ENCODE measurements at regions not wholly inside any gene's neighbourhood (a gene's known extent, or its start where the extent isn't known, plus 50 kb on each side); places are given as distances from the start of the nearest gene placed in this dataset.
"Not testable (repeated sequence)": the region's sequence is repeated elsewhere in the genome, so short reads cannot be mapped to it uniquely, and the experiment has no call there.

- not testable (repeated sequence) for H3K4me3 ChIP-seq (ENCODE audit: low read depth in 1 of 3, low read length in 3 of 3); H3K27me3 ChIP-seq (ENCODE audit: control insufficient read depth in 3 of 3, insufficient read depth in 3 of 3, low read length in 3 of 3); H3K36me3 ChIP-seq (ENCODE audit: control insufficient read depth in 3 of 3, insufficient read depth in 2 of 3, low read depth in 1 of 3, low read length in 3 of 3); H3K27ac ChIP-seq (ENCODE audit: low read depth in 1 of 3, low read length in 2 of 3); H3K4me1 ChIP-seq (ENCODE audit: control insufficient read depth in 3 of 3, insufficient read depth in 2 of 3, low read depth in 1 of 3, low read length in 2 of 3); H3K9me3 ChIP-seq (ENCODE audit: control insufficient read depth in 2 of 2, insufficient read depth in 1 of 2, low read depth in 1 of 2, low read length in 1 of 2); FAIRE-seq; DNase-seq
- 87 to 92% (median 91%) methylated on average over 7 of the region's 7 CpGs for WGBS, 3 donors
Observed at GRCh38 chr13:62711948-62712347, 1296.3 kb upstream of the PCDH20 start.

- FAIRE-seq (no peak), DNase-seq (no peak)
- Histone ChIP-seq H3K9me3 (ENCODE audit: control insufficient read depth in 2 of 2, insufficient read depth in 1 of 2, low read depth in 1 of 2, low read length in 1 of 2) (no peaks in the 10 kb centered on the region), H3K27ac (ENCODE audit: low read depth in 1 of 3, low read length in 2 of 3) (no peak overlapping the region), H3K27me3 (ENCODE audit: control insufficient read depth in 3 of 3, insufficient read depth in 3 of 3, low read length in 3 of 3) (no peaks in the 10 kb centered on the region), H3K4me3 (ENCODE audit: low read depth in 1 of 3, low read length in 3 of 3) (no peak overlapping the region), H3K4me1 (ENCODE audit: control insufficient read depth in 3 of 3, insufficient read depth in 2 of 3, low read depth in 1 of 3, low read length in 2 of 3) (no peaks in the 10 kb centered on the region), H3K36me3 (ENCODE audit: control insufficient read depth in 3 of 3, insufficient read depth in 2 of 3, low read depth in 1 of 3, low read length in 3 of 3) (no peaks in the 10 kb centered on the region)
- 42 to 60% (median 59%) methylated on average over 1 of the region's 1 CpG for WGBS, 3 donors
Observed at GRCh38 chr13:62710787-62711186, 1295.1 kb upstream of the PCDH20 start.

- Histone ChIP-seq H3K27me3 (ENCODE audit: control insufficient read depth in 3 of 3, insufficient read depth in 3 of 3, low read length in 3 of 3) (no peaks in the 10 kb centered on the region), H3K27ac (ENCODE audit: low read depth in 1 of 3, low read length in 2 of 3) (no peak overlapping the region), H3K4me1 (ENCODE audit: control insufficient read depth in 3 of 3, insufficient read depth in 2 of 3, low read depth in 1 of 3, low read length in 2 of 3) (no peaks in the 10 kb centered on the region), H3K9me3 (ENCODE audit: control insufficient read depth in 2 of 2, insufficient read depth in 1 of 2, low read depth in 1 of 2, low read length in 1 of 2) (no peaks in the 10 kb centered on the region), H3K36me3 (ENCODE audit: control insufficient read depth in 3 of 3, insufficient read depth in 2 of 3, low read depth in 1 of 3, low read length in 3 of 3) (no peaks in the 10 kb centered on the region), H3K4me3 (ENCODE audit: low read depth in 1 of 3, low read length in 3 of 3) (no peak overlapping the region)
- 66 to 74% (median 74%) methylated on average over 3 of the region's 3 CpGs for WGBS, 3 donors
- DNase-seq (no peak), FAIRE-seq (no peak)
Observed at GRCh38 chr13:62706048-62706447, 1290.4 kb upstream of the PCDH20 start.

- Histone ChIP-seq H3K4me1 (ENCODE audit: control insufficient read depth in 3 of 3, insufficient read depth in 2 of 3, low read depth in 1 of 3, low read length in 2 of 3) (no peaks in the 10 kb centered on the region), H3K36me3 (ENCODE audit: control insufficient read depth in 3 of 3, insufficient read depth in 2 of 3, low read depth in 1 of 3, low read length in 3 of 3) (no peaks in the 10 kb centered on the region), H3K4me3 (ENCODE audit: low read depth in 1 of 3, low read length in 3 of 3) (no peak overlapping the region), H3K27me3 (ENCODE audit: control insufficient read depth in 3 of 3, insufficient read depth in 3 of 3, low read length in 3 of 3) (no peaks in the 10 kb centered on the region), H3K27ac (ENCODE audit: low read depth in 1 of 3, low read length in 2 of 3) (no peak overlapping the region), H3K9me3 (ENCODE audit: control insufficient read depth in 2 of 2, insufficient read depth in 1 of 2, low read depth in 1 of 2, low read length in 1 of 2) (no peaks in the 10 kb centered on the region)
- no peak for DNase-seq
- FAIRE-seq: no peak
Observed at GRCh38 chr13:62704875-62705274, 1289.2 kb upstream of the PCDH20 start.

GRCh38 chr13:62702502-62702901 lies 1286.9 kb upstream of the PCDH20 start:
- no peaks in the 10 kb centered on the region for H3K4me1 ChIP-seq (ENCODE audit: control insufficient read depth in 3 of 3, insufficient read depth in 2 of 3, low read depth in 1 of 3, low read length in 2 of 3)
- no peaks in the 10 kb centered on the region for H3K9me3 ChIP-seq (ENCODE audit: control insufficient read depth in 2 of 2, insufficient read depth in 1 of 2, low read depth in 1 of 2, low read length in 1 of 2)
- FAIRE-seq: no peak
- no peak overlapping the region for H3K4me3 ChIP-seq (ENCODE audit: low read depth in 1 of 3, low read length in 3 of 3)
- H3K36me3 ChIP-seq (ENCODE audit: control insufficient read depth in 3 of 3, insufficient read depth in 2 of 3, low read depth in 1 of 3, low read length in 3 of 3): no peaks in the 10 kb centered on the region
- H3K27ac ChIP-seq (ENCODE audit: low read depth in 1 of 3, low read length in 2 of 3): no peak overlapping the region
- DNase-seq: no peak
- H3K27me3 ChIP-seq (ENCODE audit: control insufficient read depth in 3 of 3, insufficient read depth in 3 of 3, low read length in 3 of 3): no peaks in the 10 kb centered on the region

GRCh38 chr13:62697701-62698100 lies 1282.1 kb upstream of the PCDH20 start:
- Histone ChIP-seq H3K4me1 (ENCODE audit: control insufficient read depth in 3 of 3, insufficient read depth in 2 of 3, low read depth in 1 of 3, low read length in 2 of 3) (no peaks in the 10 kb centered on the region), H3K36me3 (ENCODE audit: control insufficient read depth in 3 of 3, insufficient read depth in 2 of 3, low read depth in 1 of 3, low read length in 3 of 3) (no peaks in the 10 kb centered on the region), H3K4me3 (ENCODE audit: low read depth in 1 of 3, low read length in 3 of 3) (no peak overlapping the region), H3K27ac (ENCODE audit: low read depth in 1 of 3, low read length in 2 of 3) (no peak overlapping the region), H3K27me3 (ENCODE audit: control insufficient read depth in 3 of 3, insufficient read depth in 3 of 3, low read length in 3 of 3) (no peaks in the 10 kb centered on the region), H3K9me3 (ENCODE audit: control insufficient read depth in 2 of 2, insufficient read depth in 1 of 2, low read depth in 1 of 2, low read length in 1 of 2) (no peaks in the 10 kb centered on the region)
- no peak for DNase-seq
- no peak for FAIRE-seq
- WGBS, 3 donors: 74 to 86% (median 85%) methylated on average over 1 of the region's 1 CpG

GRCh38 chr13:62696490-62696889 lies 1280.8 kb upstream of the PCDH20 start:
- no peak for FAIRE-seq
- Histone ChIP-seq H3K9me3 (ENCODE audit: control insufficient read depth in 2 of 2, insufficient read depth in 1 of 2, low read depth in 1 of 2, low read length in 1 of 2) (no peaks in the 10 kb centered on the region), H3K4me1 (ENCODE audit: control insufficient read depth in 3 of 3, insufficient read depth in 2 of 3, low read depth in 1 of 3, low read length in 2 of 3) (no peaks in the 10 kb centered on the region)

GRCh38 chr13:62687732-62688131 lies 1272.1 kb upstream of the PCDH20 start:
- 90 to 97% (median 93%) methylated on average over 2 of the region's 2 CpGs for WGBS, 3 donors
- DNase-seq: no peak
- FAIRE-seq: no peak
- no peaks in the 10 kb centered on the region for H3K36me3 ChIP-seq (ENCODE audit: control insufficient read depth in 3 of 3, insufficient read depth in 2 of 3, low read depth in 1 of 3, low read length in 3 of 3)
- H3K27me3 ChIP-seq (ENCODE audit: control insufficient read depth in 3 of 3, insufficient read depth in 3 of 3, low read length in 3 of 3): no peaks in the 10 kb centered on the region
- no peak overlapping the region for H3K4me3 ChIP-seq (ENCODE audit: low read depth in 1 of 3, low read length in 3 of 3)
- H3K9me3 ChIP-seq (ENCODE audit: control insufficient read depth in 2 of 2, insufficient read depth in 1 of 2, low read depth in 1 of 2, low read length in 1 of 2): no peaks in the 10 kb centered on the region
- no peak overlapping the region for H3K27ac ChIP-seq (ENCODE audit: low read depth in 1 of 3, low read length in 2 of 3)
- H3K4me1 ChIP-seq (ENCODE audit: control insufficient read depth in 3 of 3, insufficient read depth in 2 of 3, low read depth in 1 of 3, low read length in 2 of 3): no peaks in the 10 kb centered on the region

More at GRCh38 chr13:62696490-62696889, 1280.8 kb upstream of the PCDH20 start:
- H3K4me3 ChIP-seq (ENCODE audit: low read depth in 1 of 3, low read length in 3 of 3): no peak overlapping the region
- DNase-seq: no peak
- no peaks in the 10 kb centered on the region for H3K36me3 ChIP-seq (ENCODE audit: control insufficient read depth in 3 of 3, insufficient read depth in 2 of 3, low read depth in 1 of 3, low read length in 3 of 3)
- H3K27ac ChIP-seq (ENCODE audit: low read depth in 1 of 3, low read length in 2 of 3): no peak overlapping the region
- no peaks in the 10 kb centered on the region for H3K27me3 ChIP-seq (ENCODE audit: control insufficient read depth in 3 of 3, insufficient read depth in 3 of 3, low read length in 3 of 3)

GRCh38 chr13:62684359-62684758 lies 1268.7 kb upstream of the PCDH20 start:
- no peaks in the 10 kb centered on the region for H3K4me1 ChIP-seq (ENCODE audit: control insufficient read depth in 3 of 3, insufficient read depth in 2 of 3, low read depth in 1 of 3, low read length in 2 of 3)

More at GRCh38 chr13:62684359-62684758, 1268.7 kb upstream of the PCDH20 start:
- no peaks in the 10 kb centered on the region for H3K9me3 ChIP-seq (ENCODE audit: control insufficient read depth in 2 of 2, insufficient read depth in 1 of 2, low read depth in 1 of 2, low read length in 1 of 2)
- no peaks in the 10 kb centered on the region for H3K27me3 ChIP-seq (ENCODE audit: control insufficient read depth in 3 of 3, insufficient read depth in 3 of 3, low read length in 3 of 3)
- 39 to 74% (median 44%) methylated on average over 2 of the region's 2 CpGs for WGBS, 3 donors
- FAIRE-seq (no peak), DNase-seq (no peak)
- H3K27ac ChIP-seq (ENCODE audit: low read depth in 1 of 3, low read length in 2 of 3): no peak overlapping the region
- H3K4me3 ChIP-seq (ENCODE audit: low read depth in 1 of 3, low read length in 3 of 3): no peak overlapping the region
- H3K36me3 ChIP-seq (ENCODE audit: control insufficient read depth in 3 of 3, insufficient read depth in 2 of 3, low read depth in 1 of 3, low read length in 3 of 3): no peaks in the 10 kb centered on the region
